ENCODE measurements at regions not wholly inside any gene's neighbourhood (a gene's known extent, or its start where the extent isn't known, plus 50 kb on each side); places are given as distances from the start of the nearest gene placed in this dataset.

DNA sequence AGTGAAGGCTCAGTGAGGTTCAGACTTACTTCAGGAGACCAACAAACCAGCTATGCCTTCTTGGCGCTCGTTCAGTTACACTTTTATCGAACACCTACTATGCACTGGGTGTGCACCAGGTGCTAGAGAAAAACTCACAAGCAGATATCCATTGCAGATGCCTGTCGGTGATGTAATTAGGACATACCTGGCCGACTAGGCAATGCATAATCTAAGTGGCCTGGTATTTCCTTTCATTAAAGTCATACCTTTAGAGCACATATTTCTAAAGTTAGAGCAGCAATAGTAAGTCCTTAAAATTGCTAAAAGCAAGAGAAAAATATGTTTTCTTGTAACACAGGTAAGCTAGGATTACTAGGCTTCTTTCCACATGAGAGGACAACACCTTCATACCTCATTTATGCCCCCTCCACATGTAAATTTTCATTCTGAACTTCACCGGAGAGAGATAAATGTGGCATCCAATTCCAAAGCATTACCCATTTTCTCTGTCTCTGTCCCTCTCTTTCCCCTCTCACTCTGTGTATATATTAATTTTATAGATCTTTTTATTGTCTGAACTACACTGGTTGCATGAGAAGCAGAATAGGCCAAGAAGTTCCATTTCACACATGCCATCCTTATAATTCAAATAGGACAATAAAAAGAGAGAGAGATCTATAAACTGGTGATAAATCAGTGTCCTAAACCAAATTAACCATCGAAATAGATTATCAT, 242.2 kb downstream of the SPTSSA start:
- no peak for DNase-seq (ENCODE audit: insufficient read length, low spot score)
- FAIRE-seq: no peak
- no peak for TF ChIP-seq POLR2A (IDR thresholded peaks at IDR 0.05; ENCODE audit: low read depth, low read length)

DNA sequence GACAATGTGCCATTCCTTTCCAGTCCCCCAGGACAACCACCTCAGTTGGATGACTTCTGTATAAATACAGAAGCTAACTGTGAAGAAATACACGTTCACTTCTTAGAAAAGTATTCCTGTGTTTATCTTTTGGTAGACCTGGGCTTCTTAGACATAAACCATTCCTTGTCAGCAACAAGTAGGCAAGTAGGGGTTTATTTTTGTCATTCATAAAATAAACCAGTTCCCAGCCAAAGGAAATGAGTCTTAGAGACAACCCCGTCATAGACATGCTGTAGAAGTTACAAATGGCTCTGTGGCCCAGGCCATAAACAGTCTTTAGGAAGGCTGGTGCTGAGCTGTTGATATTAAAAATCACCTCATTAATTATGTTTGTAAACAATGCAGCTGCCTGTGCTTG, 243.2 kb downstream of the SPTSSA start:
- DNase-seq (ENCODE audit: insufficient read length, low spot score) (no peak), FAIRE-seq (no peak)
- TF ChIP-seq POLR2A (IDR thresholded peaks at IDR 0.05; ENCODE audit: low read depth, low read length): no peak

DNA sequence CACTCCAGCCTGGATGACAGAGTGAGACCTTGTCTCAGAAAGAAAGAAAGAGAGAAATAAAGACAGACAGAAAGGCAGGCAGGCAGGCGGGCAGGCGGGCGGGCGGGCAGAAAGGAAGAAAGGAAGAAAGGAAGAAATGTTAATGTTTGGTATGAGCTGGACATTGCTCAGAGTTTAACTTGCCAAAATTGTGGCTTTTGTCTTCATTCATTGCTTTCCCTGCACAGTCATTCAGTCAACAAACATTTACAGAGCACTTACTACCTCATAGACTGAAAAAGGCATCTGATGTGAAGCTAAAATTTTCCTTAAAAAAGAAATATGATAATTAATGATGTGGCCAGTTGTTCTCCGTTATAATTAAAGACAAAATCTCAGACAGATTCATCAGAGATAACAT, 247.1 kb downstream of the SPTSSA start:
- no peak for TF ChIP-seq POLR2A (IDR thresholded peaks at IDR 0.05; ENCODE audit: low read depth, low read length)
- FAIRE-seq: no peak
- no peak for DNase-seq (ENCODE audit: insufficient read length, low spot score)

DNA sequence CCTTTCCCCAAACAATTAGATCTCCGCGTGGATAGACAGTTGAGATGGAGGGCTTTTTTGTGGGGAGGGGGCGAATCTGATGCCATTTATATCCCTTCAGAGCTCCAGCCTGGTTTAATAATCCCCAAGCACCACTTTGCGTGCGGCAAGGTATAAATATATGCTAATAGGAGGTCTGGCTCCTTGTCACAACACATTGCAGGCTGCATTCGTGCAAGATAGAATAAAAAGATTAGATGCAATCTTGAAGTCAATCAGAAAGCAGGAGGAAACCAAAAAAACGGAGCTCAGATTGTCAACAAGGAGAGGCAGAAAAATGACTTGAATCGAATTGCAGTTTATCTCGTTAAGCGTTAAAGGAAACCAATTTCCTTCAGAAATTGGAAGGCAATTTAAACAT, 248.7 kb downstream of the SPTSSA start:
- FAIRE-seq: no peak
- no peak for DNase-seq (ENCODE audit: insufficient read length, low spot score)
- TF ChIP-seq POLR2A (IDR thresholded peaks at IDR 0.05; ENCODE audit: low read depth, low read length): no peak

DNA sequence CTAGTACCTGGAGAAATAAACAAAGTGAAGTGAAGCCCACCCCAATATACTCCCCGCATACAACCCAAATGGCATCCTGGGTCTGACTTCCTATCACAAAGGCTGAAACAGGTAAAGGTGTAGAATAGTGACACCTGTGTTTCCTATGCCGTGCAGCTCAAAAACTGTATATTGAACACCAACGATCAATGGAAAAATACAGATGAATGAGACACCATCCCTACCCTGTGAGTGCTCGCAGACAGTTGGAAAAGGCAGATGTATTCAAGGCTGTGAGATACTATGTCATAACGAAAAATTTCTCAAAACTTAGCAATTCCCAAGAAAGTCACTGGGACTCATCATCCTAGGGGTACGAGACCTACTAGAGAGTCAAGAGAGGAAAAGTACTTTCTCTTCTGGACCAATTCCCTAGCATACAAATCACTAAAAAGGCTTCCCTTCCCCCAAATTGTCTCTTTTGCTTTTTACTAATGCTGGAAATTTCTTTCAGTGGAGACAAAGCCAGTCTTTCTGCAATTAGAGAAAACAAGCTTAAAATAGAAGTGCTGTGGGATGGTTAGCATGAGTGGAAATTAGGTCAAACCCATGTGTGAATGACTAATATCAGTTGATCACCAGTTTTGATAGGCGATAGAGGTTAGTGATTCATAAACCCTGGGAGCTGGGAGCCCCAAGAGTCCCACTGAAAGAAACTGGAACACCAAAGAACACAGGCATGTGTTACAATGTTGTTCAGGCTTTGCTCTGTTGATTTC, 249.7 kb downstream of the SPTSSA start:
- TF ChIP-seq POLR2A (IDR thresholded peaks at IDR 0.05; ENCODE audit: low read depth, low read length): no peak
- DNase-seq (ENCODE audit: insufficient read length, low spot score) (no peak), FAIRE-seq (no peak)

DNA sequence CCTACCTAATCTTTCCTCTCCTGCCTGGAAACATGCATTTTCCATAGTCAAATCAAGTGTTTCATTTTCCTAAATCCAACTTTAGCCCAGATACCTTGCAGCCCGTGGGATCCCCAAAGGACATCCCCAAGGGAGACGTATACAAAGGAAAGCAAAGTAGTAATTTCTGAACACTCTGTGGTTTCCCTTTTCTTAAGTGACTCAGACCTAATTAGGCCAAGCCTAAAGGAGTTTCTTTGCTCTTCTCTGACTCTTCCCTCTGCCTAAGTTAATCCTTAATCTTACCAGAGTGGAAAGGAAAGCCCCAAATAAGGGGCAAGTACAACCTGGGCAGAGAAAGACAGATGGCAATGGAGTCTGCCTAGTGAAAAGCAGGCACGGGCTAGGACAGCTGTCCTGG, 250.3 kb downstream of the SPTSSA start:
- FAIRE-seq (no peak), DNase-seq (ENCODE audit: insufficient read length, low spot score) (no peak)
- no peak for TF ChIP-seq POLR2A (IDR thresholded peaks at IDR 0.05; ENCODE audit: low read depth, low read length)

DNA sequence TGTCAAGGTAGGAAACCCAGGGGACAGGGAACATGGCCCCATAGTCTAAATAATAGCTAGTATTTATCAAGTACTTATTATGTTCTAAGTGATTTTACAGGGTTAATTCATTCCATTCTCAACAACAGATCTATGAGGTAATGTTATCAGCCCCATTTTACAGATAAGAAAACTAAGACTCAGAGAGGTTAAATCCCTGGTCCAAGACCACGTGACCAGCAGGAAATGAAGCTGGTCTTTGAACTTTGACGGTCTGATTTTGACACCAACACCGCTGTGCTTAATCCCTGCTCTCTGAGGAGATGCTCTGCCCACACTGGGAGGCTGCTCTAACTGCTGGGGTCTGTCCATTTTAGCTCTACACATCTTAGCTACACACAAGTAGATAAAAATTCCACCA, 253.5 kb downstream of the SPTSSA start:
- no peak for FAIRE-seq
- no peak for DNase-seq (ENCODE audit: insufficient read length, low spot score)
- TF ChIP-seq POLR2A (IDR thresholded peaks at IDR 0.05; ENCODE audit: low read depth, low read length): no peak

DNA sequence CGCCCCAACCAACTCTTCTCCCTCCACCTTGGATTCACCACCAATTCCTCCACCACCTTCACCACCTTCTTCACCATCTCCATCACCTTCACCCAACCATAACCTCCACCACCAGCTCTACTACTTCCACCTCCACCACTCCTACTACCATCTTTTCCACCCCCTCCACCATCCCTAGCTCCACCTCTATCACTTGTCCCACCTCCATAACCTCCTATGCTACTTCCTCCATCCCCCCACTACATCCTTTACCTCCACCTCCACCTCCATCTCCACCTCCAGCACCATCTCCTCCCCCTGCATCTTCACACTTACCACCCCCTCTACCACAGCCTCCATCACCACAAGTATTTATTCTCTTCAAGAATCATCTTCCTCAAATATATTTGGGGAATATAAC, 254.9 kb upstream of the EGLN3 start:
- DNase-seq (ENCODE audit: insufficient read length, low spot score): no peak
- FAIRE-seq: no peak
- TF ChIP-seq POLR2A (IDR thresholded peaks at IDR 0.05; ENCODE audit: low read depth, low read length): no peak

DNA sequence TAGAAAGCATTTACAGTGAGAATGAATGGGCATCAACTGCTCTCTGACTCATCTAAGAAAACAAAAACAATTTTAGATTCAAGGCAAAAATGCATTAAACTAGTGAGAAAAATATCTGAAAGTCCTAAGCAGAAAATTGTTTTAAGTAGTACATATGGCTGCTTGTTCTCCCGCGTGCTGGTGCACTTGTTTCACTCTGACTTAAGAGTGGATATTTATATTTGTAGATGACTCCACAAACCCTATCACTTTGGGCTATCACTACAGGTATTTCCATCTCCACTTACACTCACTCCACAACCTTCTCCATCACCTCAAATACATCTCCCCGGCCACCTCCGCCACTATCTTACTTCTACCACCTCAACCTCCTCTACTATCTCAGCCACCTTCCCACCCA, 253.9 kb upstream of the EGLN3 start:
- TF ChIP-seq POLR2A (IDR thresholded peaks at IDR 0.05; ENCODE audit: low read depth, low read length): no peak
- DNase-seq (ENCODE audit: insufficient read length, low spot score) (no peak), FAIRE-seq (no peak)

DNA sequence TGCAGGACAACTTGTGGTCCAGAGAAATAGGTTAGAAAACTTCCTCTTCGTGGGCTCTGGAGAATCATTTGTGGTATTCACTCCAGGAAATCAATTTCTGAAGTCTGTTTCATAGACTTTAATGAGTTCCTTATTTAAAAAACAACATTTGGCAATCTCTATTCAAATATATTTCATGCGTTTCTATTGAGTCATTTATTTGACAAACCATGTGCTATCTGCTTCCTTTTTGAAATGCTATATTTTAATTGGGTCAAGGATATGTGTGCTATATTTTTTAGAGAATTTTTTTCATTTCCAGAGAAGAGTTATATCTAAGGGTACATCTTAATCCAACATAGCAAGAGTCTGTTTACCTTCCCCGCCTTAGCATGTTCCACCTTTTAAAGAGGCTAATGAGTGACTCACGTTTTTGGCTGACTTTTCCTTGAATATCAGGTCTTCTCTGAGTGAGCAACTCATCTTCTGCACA, 252.4 kb upstream of the EGLN3 start:
- no peak for TF ChIP-seq POLR2A (IDR thresholded peaks at IDR 0.05; ENCODE audit: low read depth, low read length)
- no peak for DNase-seq (ENCODE audit: insufficient read length, low spot score)
- no peak for FAIRE-seq

DNA sequence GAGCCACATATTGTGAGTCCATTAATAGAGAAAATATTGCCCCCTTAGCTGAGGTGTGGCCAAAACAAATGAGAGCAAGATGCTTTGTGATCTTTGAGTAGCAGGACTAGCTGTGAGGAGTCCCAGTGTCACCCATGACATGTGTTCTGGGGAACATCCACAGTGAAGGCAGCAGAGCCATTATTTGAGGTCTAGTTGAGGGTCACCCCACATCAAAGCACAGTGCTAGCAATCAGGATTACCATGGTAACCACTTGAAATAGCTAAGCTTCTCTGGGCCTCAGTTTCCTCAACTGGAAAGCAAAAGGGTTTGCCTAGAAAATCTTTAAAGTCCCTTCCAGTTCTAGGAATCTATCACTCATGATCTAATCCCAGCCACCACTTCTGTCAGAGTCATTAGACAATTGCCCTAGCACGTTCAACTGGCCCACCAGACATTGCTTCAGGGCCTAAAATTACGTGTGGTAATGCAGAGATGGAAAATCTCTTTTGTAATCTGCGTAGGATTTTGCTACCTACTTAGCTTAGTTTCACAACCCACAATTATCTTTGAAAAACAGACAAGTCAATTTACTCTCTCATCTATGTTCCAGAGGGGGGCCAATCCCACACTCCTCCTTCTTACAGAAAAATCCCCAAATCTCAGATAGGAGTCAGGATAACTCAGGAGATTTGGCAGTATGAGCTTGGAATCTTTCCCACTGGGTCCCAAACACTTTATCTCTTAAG, 251.2 kb upstream of the EGLN3 start:
- no peak for FAIRE-seq
- TF ChIP-seq POLR2A (IDR thresholded peaks at IDR 0.05; ENCODE audit: low read depth, low read length): no peak
- no peak for DNase-seq (ENCODE audit: insufficient read length, low spot score)

DNA sequence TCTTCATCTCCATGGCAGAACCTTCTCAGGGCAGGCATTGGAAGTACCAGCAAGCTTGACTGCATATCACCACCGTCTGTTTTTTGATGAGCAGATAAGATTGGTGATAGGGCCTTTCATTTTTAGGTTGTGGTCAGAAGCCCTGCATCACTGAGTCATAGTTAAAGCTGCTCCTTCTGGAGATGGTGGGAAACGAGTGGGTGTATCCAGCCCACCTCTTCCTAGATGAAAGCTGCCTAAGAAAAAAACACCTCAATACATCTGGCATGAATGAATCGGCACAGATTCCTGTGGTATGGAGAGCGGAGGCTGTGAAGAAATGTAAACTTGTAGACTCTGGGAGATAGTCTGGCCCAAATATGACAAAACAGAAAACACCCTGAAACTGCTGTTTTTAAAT, 248.7 kb upstream of the EGLN3 start:
- no peak for TF ChIP-seq POLR2A (IDR thresholded peaks at IDR 0.05; ENCODE audit: low read depth, low read length)
- no peak for DNase-seq (ENCODE audit: insufficient read length, low spot score)
- no peak for FAIRE-seq

DNA sequence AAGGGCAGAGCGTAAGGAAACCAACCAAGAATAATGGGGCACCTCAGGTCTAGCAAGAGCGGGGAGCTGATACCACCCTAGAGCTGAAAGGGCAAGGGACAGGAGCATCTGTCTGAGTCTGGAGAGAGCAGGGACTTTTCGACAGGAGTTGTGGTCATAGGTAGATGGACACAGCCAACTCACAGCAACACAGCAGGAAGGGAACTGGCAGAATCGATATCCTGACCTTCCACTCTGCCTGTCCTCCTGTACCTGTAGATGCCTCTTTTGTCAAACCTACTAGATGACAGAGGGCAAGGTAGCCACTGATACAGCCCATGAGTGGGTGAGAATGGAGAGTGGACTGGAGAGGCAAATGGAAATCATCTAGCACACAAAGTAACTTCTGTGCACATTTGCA, 247.2 kb upstream of the EGLN3 start:
- DNase-seq (ENCODE audit: insufficient read length, low spot score) (no peak), FAIRE-seq (no peak)
- TF ChIP-seq POLR2A (IDR thresholded peaks at IDR 0.05; ENCODE audit: low read depth, low read length): no peak

DNA sequence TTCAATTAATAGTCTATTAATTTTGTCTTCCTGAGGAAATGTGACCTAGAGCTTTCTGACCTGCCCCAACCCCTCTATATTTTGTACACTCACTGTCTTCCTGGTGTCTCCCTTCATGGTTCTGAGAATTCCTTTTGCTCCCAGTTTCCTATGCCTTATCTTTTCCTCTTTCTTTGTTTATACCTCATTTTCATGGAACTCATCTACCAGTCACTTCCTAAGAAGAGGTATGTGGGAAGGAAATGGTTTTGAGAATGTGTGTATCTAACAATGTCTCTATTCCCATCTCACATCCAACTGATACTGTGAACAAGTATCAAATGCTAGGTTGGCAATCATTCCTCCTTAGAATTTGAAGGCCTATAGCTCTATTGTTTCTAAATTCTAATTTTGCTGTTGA, 245.1 kb upstream of the EGLN3 start:
- DNase-seq (ENCODE audit: insufficient read length, low spot score) (no peak), FAIRE-seq (no peak)
- TF ChIP-seq POLR2A (IDR thresholded peaks at IDR 0.05; ENCODE audit: low read depth, low read length): no peak
